GM23338 (cell line): ENCODE measurements at regions not wholly inside any gene's neighbourhood (a gene's known extent, or its start where the extent isn't known, plus 50 kb on each side); places are given as distances from the start of the nearest gene placed in this dataset.

ENCODE experiments used
- ATAC-seq: fragments of 200-7000 bp; cut with Tn5 transposase; 3 replicates; pipeline ENCODE4 v1.9.1; 2020
- DNase-seq: peaks from one replicate; pipeline ENCODE4 v3.0.0-alpha.2; 2015; ENCODE audit warnings: low spot score
- H2AFZ ChIP-seq: fragments of 200-600 bp; sonication (generic); 2 replicates; pipeline ENCODE4 v1.8.0; 2016; ENCODE audit warnings: antibody characterized with exemption, mild to moderate bottlenecking, moderate library complexity
- H3F3A ChIP-seq: fragments of 200-600 bp; sonication (generic); replicated peaks from 2 replicates; pipeline ENCODE4 v1.8.0; 2017; ENCODE audit warnings: antibody characterized with exemption, mixed run types, low read depth
- H3K27ac ChIP-seq: fragments of 200-600 bp; sonication (generic); 2 replicates; pipeline ENCODE4 v1.6.1; 2016; ENCODE audit warnings: low read depth
- H3K27me3 ChIP-seq: fragments of 200-600 bp; sonication (generic); 2 replicates; pipeline ENCODE4 v1.8.0; 2016; ENCODE audit warnings: mild to moderate bottlenecking, mixed run types, moderate library complexity; ENCODE audit not compliant: insufficient read depth
- H3K36me3 ChIP-seq: fragments of 200-600 bp; sonication (generic); 2 replicates; pipeline ENCODE4 v1.8.0; 2016; ENCODE audit warnings: mild to moderate bottlenecking; ENCODE audit not compliant: insufficient read depth
- H3K4me1 ChIP-seq: fragments of 200-600 bp; sonication (generic); 2 replicates; pipeline ENCODE4 v1.8.0; 2016; ENCODE audit warnings: mild to moderate bottlenecking, moderate library complexity; ENCODE audit not compliant: insufficient read depth
- H3K4me2 ChIP-seq: fragments of 200-600 bp; sonication (generic); 2 replicates; pipeline ENCODE4 v1.7.1; 2017; ENCODE audit warnings: mixed run types
- H3K4me3 ChIP-seq: fragments of 200-600 bp; sonication (generic); 2 replicates; pipeline ENCODE4 v1.6.1; 2016; ENCODE audit warnings: mixed run types
- H3K79me2 ChIP-seq: fragments of 200-600 bp; sonication (generic); replicated peaks from 2 replicates; pipeline ENCODE4 v1.8.0; 2017; ENCODE audit warnings: mild to moderate bottlenecking; ENCODE audit not compliant: insufficient read depth
- H3K9me2 ChIP-seq: fragments of 200-600 bp; sonication (generic); 2 replicates; pipeline ENCODE4 v1.8.0; 2017; ENCODE audit not compliant: insufficient read depth
- H4K20me1 ChIP-seq: fragments of 200-600 bp; sonication (generic); replicated peaks from 2 replicates; pipeline ENCODE4 v1.8.0; 2017; ENCODE audit warnings: mild to moderate bottlenecking; ENCODE audit not compliant: insufficient read depth
- H3K27ac Mint-ChIP-seq: 2 replicates; pipeline ENCODE4 v1.8.0; 2020; ENCODE audit warnings: inconsistent platforms, mild to moderate bottlenecking, moderate library complexity, mixed read lengths
- H3K27me3 Mint-ChIP-seq: 3 replicates; pipeline ENCODE4 v1.8.0; 2022; ENCODE audit warnings: low read depth, mild to moderate bottlenecking, moderate library complexity, mixed read lengths, inconsistent platforms; ENCODE audit not compliant: insufficient read depth, poor library complexity
- H3K36me3 Mint-ChIP-seq: 3 replicates; pipeline ENCODE4 v1.8.0; 2021; ENCODE audit warnings: low read depth, mild to moderate bottlenecking, inconsistent platforms, moderate library complexity, mixed read lengths
- H3K4me1 Mint-ChIP-seq: 3 replicates; pipeline ENCODE4 v1.8.0; 2020; ENCODE audit warnings: mild to moderate bottlenecking, inconsistent platforms, mixed read lengths
- H3K4me3 Mint-ChIP-seq: 3 replicates; pipeline ENCODE4 v1.8.0; 2021; ENCODE audit warnings: moderate library complexity, mild to moderate bottlenecking, inconsistent platforms, mixed read lengths
- H3K9me3 Mint-ChIP-seq: 3 replicates; pipeline ENCODE4 v1.8.0; 2020; ENCODE audit warnings: moderate library complexity, mild to moderate bottlenecking, inconsistent platforms, mixed read lengths
- CREB1 ChIP-seq: fragments of 250-450 bp; sonication (Bioruptor Pico); IDR thresholded peaks from 2 replicates; pipeline ENCODE4 v1.5.0; 2020; ENCODE audit warnings: low read depth, mild to moderate bottlenecking, moderate library complexity
- EZH2 ChIP-seq: fragments of 200-600 bp; sonication (generic); IDR thresholded peaks from one replicate; pipeline ENCODE4 v1.8.0; 2017; ENCODE audit warnings: antibody characterized with exemption, mild to moderate bottlenecking, low read depth; ENCODE audit not compliant: unreplicated experiment
- EZH2phosphoT487 ChIP-seq: fragments of 200-600 bp; sonication (generic); IDR thresholded peaks from one replicate; pipeline ENCODE4 v1.8.1; 2018; ENCODE audit warnings: antibody characterized with exemption; ENCODE audit not compliant: unreplicated experiment
- JUNB ChIP-seq: IDR thresholded peaks from one replicate; pipeline ENCODE4 v1.6.1; 2016; ENCODE audit warnings: antibody characterized with exemption; ENCODE audit not compliant: unreplicated experiment
- NANOG ChIP-seq: IDR thresholded peaks from 2 replicates; pipeline ENCODE4 v1.6.1; 2016; ENCODE audit warnings: antibody characterized with exemption, borderline replicate concordance
- POLR2AphosphoS5 ChIP-seq: IDR thresholded peaks from 2 replicates; pipeline ENCODE4 v1.6.1; 2016; ENCODE audit warnings: antibody characterized with exemption, low read depth
- STAT1 ChIP-seq: IDR thresholded peaks from one replicate; pipeline ENCODE4 v1.6.1; 2016; ENCODE audit warnings: antibody characterized with exemption; ENCODE audit not compliant: unreplicated experiment
- ZNF114 ChIP-seq: fragments of 250-450 bp; sonication (Bioruptor Pico); IDR thresholded peaks from 2 replicates; pipeline ENCODE4 v1.5.0; 2020; ENCODE audit warnings: mild to moderate bottlenecking, moderate library complexity
- ZNF331 ChIP-seq: fragments of 250-450 bp; sonication (Bioruptor Pico); IDR thresholded peaks from 2 replicates; pipeline ENCODE4 v1.5.0; 2020; ENCODE audit warnings: low read depth, mild to moderate bottlenecking, moderate library complexity
- TF ChIP-seq, protein P1 (sequence below): IDR thresholded peaks from 2 replicates; pipeline ENCODE4 v1.6.1; 2016; ENCODE audit warnings: antibody characterized with exemption
- TF ChIP-seq, protein P2 (sequence below): IDR thresholded peaks from one replicate; pipeline ENCODE4 v1.6.1; 2018; ENCODE audit warnings: antibody characterized with exemption; ENCODE audit not compliant: unreplicated experiment
- TF ChIP-seq, protein P3 (sequence below): fragments of 250-450 bp; sonication (Bioruptor Pico); IDR thresholded peaks from 2 replicates; pipeline ENCODE4 v1.5.0; 2020; ENCODE audit warnings: mild to moderate bottlenecking, moderate library complexity

DNA sequence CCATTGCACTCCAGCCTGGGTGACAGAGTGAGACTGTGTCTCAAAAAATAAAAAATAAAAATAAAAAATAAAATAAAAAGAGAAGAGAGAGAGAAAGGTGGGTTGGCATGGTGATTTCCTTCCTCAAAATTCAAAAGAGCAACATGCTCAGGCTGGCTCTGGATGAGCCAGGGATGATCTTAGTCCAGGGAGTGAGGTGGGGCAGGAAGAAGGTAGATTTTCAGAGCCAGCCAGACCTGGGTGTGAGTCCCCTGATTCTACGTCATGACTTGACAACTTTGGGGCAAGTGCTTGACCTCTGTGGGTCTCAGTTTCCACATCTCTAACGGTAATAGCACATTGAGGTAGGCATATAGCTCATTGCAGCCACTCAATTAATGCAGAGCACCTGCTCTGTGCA is 109.4 kb upstream of the CTBP2 start:
- no peaks in the 10 kb centered on the region; the same call in 2 of the 3 replicates for H3K9me3 Mint-ChIP-seq
- H3K27me3 ChIP-seq: no peaks in the 10 kb centered on the region
- H3K27ac ChIP-seq: no peak overlapping the region
- H3K4me1 Mint-ChIP-seq: peaks cover 13% of the 10 kb centered on the region
- DNase-seq (no peak), ATAC-seq (no peak)
- no peaks in the 10 kb centered on the region for H3K36me3 ChIP-seq
- no peaks in the 10 kb centered on the region; the same call in 1 of the 2 replicates for H3K9me2 ChIP-seq
- no peaks in the 10 kb centered on the region for H3K4me1 ChIP-seq
- no peak overlapping the region for H3K4me2 ChIP-seq
- H3K36me3 Mint-ChIP-seq: no peaks in the 10 kb centered on the region
- no peak overlapping the region for H3K4me3 Mint-ChIP-seq
- no peak overlapping the region for H3K27ac Mint-ChIP-seq
- H3K4me3 ChIP-seq: no peak overlapping the region
- no peaks in the 10 kb centered on the region for H3F3A ChIP-seq
- peaks cover 5% of the 10 kb centered on the region for H3K27me3 Mint-ChIP-seq
- no peaks in the 10 kb centered on the region for H3K79me2 ChIP-seq
- H4K20me1 ChIP-seq: no peaks in the 10 kb centered on the region
- TF ChIP-seq EZH2 (no peak), EZH2phosphoT487 (no peak), ZNF114 (no peak), NANOG (no peak), ZNF331 (CRISPR knock-in tag) (no peak)
- TF ChIP-seq, protein P1, sequence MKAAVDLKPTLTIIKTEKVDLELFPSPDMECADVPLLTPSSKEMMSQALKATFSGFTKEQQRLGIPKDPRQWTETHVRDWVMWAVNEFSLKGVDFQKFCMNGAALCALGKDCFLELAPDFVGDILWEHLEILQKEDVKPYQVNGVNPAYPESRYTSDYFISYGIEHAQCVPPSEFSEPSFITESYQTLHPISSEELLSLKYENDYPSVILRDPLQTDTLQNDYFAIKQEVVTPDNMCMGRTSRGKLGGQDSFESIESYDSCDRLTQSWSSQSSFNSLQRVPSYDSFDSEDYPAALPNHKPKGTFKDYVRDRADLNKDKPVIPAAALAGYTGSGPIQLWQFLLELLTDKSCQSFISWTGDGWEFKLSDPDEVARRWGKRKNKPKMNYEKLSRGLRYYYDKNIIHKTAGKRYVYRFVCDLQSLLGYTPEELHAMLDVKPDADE: no peak
- no peak overlapping the region for H2AFZ ChIP-seq

DNA sequence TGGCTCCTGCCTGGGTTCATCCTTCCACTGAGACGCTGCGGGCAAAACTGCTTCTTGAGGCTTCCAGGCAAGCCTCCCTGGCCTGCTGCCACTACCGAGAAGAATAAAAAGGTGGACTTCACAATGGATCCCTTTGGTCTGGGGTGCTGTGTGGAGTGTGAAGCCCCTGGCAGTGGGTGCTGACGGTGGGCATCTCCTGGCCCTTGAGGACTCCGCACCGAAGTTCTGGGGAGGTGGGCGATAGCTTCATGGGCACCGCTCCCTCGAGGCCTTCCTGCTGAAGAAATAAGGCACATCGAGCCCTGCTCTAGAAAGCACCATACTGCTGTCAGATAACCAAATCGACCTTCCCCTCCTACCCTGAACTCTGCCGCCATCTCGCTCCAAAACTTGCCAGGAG is 106.6 kb upstream of the CTBP2 start:
- Histone ChIP-seq H3K4me2 (no peak overlapping the region), H4K20me1 (no peaks in the 10 kb centered on the region), H3K36me3 (no peaks in the 10 kb centered on the region), H3K27me3 (no peaks in the 10 kb centered on the region), H3K9me2 (no peaks in the 10 kb centered on the region; the same call in 1 of the 2 replicates), H3K4me1 (no peaks in the 10 kb centered on the region), H3K79me2 (no peaks in the 10 kb centered on the region), H3F3A (no peaks in the 10 kb centered on the region), H3K27ac (no peak overlapping the region), H2AFZ (no peak overlapping the region), H3K4me3 (no peak overlapping the region)
- H3K4me3 Mint-ChIP-seq: no peak overlapping the region
- H3K27ac Mint-ChIP-seq: no peak overlapping the region
- H3K27me3 Mint-ChIP-seq: peaks cover 4% of the 10 kb centered on the region
- no peak for DNase-seq
- H3K4me1 Mint-ChIP-seq: peaks cover 6% of the 10 kb centered on the region; the same call in 2 of the 3 replicates
- no peaks in the 10 kb centered on the region for H3K36me3 Mint-ChIP-seq
- no peaks in the 10 kb centered on the region; the same call in 2 of the 3 replicates for H3K9me3 Mint-ChIP-seq
- no peak for ATAC-seq
- no peak for TF ChIP-seq POLR2AphosphoS5
- TF ChIP-seq CREB1 (CRISPR knock-in tag): no peak
- TF ChIP-seq JUNB: no peak
- TF ChIP-seq EZH2: no peak
- no peak for TF ChIP-seq ZNF114
- TF ChIP-seq ZNF331 (CRISPR knock-in tag): no peak
- TF ChIP-seq, protein P2, sequence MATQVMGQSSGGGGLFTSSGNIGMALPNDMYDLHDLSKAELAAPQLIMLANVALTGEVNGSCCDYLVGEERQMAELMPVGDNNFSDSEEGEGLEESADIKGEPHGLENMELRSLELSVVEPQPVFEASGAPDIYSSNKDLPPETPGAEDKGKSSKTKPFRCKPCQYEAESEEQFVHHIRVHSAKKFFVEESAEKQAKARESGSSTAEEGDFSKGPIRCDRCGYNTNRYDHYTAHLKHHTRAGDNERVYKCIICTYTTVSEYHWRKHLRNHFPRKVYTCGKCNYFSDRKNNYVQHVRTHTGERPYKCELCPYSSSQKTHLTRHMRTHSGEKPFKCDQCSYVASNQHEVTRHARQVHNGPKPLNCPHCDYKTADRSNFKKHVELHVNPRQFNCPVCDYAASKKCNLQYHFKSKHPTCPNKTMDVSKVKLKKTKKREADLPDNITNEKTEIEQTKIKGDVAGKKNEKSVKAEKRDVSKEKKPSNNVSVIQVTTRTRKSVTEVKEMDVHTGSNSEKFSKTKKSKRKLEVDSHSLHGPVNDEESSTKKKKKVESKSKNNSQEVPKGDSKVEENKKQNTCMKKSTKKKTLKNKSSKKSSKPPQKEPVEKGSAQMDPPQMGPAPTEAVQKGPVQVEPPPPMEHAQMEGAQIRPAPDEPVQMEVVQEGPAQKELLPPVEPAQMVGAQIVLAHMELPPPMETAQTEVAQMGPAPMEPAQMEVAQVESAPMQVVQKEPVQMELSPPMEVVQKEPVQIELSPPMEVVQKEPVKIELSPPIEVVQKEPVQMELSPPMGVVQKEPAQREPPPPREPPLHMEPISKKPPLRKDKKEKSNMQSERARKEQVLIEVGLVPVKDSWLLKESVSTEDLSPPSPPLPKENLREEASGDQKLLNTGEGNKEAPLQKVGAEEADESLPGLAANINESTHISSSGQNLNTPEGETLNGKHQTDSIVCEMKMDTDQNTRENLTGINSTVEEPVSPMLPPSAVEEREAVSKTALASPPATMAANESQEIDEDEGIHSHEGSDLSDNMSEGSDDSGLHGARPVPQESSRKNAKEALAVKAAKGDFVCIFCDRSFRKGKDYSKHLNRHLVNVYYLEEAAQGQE: no peak
- TF ChIP-seq STAT1: no peak
- no peak for TF ChIP-seq NANOG
- TF ChIP-seq, protein P3, sequence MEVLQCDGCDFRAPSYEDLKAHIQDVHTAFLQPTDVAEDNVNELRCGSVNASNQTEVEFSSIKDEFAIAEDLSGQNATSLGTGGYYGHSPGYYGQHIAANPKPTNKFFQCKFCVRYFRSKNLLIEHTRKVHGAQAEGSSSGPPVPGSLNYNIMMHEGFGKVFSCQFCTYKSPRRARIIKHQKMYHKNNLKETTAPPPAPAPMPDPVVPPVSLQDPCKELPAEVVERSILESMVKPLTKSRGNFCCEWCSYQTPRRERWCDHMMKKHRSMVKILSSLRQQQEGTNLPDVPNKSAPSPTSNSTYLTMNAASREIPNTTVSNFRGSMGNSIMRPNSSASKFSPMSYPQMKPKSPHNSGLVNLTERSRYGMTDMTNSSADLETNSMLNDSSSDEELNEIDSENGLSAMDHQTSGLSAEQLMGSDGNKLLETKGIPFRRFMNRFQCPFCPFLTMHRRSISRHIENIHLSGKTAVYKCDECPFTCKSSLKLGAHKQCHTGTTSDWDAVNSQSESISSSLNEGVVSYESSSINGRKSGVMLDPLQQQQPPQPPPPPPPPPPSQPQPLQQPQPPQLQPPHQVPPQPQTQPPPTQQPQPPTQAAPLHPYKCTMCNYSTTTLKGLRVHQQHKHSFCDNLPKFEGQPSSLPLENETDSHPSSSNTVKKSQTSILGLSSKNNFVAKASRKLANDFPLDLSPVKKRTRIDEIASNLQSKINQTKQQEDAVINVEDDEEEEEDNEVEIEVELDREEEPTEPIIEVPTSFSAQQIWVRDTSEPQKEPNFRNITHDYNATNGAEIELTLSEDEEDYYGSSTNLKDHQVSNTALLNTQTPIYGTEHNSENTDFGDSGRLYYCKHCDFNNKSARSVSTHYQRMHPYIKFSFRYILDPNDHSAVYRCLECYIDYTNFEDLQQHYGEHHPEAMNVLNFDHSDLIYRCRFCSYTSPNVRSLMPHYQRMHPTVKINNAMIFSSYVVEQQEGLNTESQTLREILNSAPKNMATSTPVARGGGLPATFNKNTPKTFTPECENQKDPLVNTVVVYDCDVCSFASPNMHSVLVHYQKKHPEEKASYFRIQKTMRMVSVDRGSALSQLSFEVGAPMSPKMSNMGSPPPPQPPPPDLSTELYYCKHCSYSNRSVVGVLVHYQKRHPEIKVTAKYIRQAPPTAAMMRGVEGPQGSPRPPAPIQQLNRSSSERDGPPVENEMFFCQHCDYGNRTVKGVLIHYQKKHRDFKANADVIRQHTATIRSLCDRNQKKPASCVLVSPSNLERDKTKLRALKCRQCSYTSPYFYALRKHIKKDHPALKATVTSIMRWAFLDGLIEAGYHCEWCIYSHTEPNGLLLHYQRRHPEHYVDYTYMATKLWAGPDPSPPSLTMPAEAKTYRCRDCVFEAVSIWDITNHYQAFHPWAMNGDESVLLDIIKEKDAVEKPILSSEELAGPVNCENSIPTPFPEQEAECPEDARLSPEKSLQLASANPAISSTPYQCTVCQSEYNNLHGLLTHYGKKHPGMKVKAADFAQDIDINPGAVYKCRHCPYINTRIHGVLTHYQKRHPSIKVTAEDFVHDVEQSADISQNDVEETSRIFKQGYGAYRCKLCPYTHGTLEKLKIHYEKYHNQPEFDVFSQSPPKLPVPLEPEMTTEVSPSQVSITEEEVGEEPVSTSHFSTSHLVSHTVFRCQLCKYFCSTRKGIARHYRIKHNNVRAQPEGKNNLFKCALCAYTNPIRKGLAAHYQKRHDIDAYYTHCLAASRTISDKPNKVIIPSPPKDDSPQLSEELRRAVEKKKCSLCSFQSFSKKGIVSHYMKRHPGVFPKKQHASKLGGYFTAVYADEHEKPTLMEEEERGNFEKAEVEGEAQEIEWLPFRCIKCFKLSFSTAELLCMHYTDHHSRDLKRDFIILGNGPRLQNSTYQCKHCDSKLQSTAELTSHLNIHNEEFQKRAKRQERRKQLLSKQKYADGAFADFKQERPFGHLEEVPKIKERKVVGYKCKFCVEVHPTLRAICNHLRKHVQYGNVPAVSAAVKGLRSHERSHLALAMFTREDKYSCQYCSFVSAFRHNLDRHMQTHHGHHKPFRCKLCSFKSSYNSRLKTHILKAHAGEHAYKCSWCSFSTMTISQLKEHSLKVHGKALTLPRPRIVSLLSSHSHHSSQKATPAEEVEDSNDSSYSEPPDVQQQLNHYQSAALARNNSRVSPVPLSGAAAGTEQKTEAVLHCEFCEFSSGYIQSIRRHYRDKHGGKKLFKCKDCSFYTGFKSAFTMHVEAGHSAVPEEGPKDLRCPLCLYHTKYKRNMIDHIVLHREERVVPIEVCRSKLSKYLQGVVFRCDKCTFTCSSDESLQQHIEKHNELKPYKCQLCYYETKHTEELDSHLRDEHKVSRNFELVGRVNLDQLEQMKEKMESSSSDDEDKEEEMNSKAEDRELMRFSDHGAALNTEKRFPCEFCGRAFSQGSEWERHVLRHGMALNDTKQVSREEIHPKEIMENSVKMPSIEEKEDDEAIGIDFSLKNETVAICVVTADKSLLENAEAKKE (CRISPR knock-in tag): no peak
